Keratinocyte (primary cell): ENCODE measurements at regions not wholly inside any gene's neighbourhood (a gene's known extent, or its start where the extent isn't known, plus 50 kb on each side); places are given as distances from the start of the nearest gene placed in this dataset.

Experiments used
- DNase-seq: peaks from one replicate; pipeline ENCODE4 v3.0.0-alpha.2; 2011; ENCODE audit warnings: low read depth, missing footprints, low spot score
- FAIRE-seq: peaks from 2 replicates; lab custom pipeline; 2011; peaks lifted over from hg19 to GRCh38; lab: Jason Lieb, UNC
- H2AFZ ChIP-seq: 2 replicates; pipeline ENCODE4 v1.6.0; 2012; ENCODE audit warnings: low read length, control low read depth, inconsistent platforms; ENCODE audit not compliant: control insufficient read depth
- H3K27ac ChIP-seq: 2 replicates; pipeline ENCODE4 v1.5.1; 2011; ENCODE audit warnings: low read length; ENCODE audit not compliant: control insufficient read depth, insufficient read depth
- H3K27me3 ChIP-seq: 3 replicates; pipeline ENCODE4 v1.6.0; 2011; ENCODE audit warnings: low read length; ENCODE audit not compliant: control insufficient read depth, insufficient read depth; ENCODE audit errors: extremely low read depth
- H3K36me3 ChIP-seq, 2 experiments: 2 replicates in 1 of 2; 3 replicates in 1 of 2; pipeline ENCODE4 v1.5.1; 2011; ENCODE audit warnings: low read length in 2 of 2, mild to moderate bottlenecking in 1 of 2; ENCODE audit not compliant: control insufficient read depth in 2 of 2, insufficient read depth in 2 of 2; ENCODE audit errors: extremely low read depth in 1 of 2
- H3K4me1 ChIP-seq: 3 replicates; pipeline ENCODE4 v1.5.1; 2011; ENCODE audit warnings: low read length; ENCODE audit not compliant: control insufficient read depth, insufficient read depth; ENCODE audit errors: extremely low read depth
- H3K4me2 ChIP-seq: 3 replicates; pipeline ENCODE4 v1.6.0; 2011; ENCODE audit warnings: low read depth, low read length; ENCODE audit not compliant: control insufficient read depth, insufficient read depth; ENCODE audit errors: extremely low read depth
- H3K4me3 ChIP-seq, 3 experiments: fragments of 200-600 bp in 1 of 3; sonication (generic) in 1 of 3; 2 replicates in 2 of 3; 3 replicates in 1 of 3; pipeline ENCODE4 v1.5.1; 2011 to 2016; ENCODE audit warnings: low read length in 3 of 3, mild to moderate bottlenecking in 3 of 3, control low read depth in 2 of 3, inconsistent platforms in 1 of 3, low read depth in 1 of 3, mixed read lengths in 1 of 3, mixed run types in 1 of 3, moderate library complexity in 1 of 3; ENCODE audit not compliant: control insufficient read depth in 2 of 3, insufficient read depth in 2 of 3; ENCODE audit errors: extremely low read depth in 1 of 3
- H3K79me2 ChIP-seq: 2 replicates; pipeline ENCODE4 v1.6.0; 2012; ENCODE audit warnings: low read length; ENCODE audit not compliant: control insufficient read depth, insufficient read depth
- H3K9ac ChIP-seq: 3 replicates; pipeline ENCODE4 v1.6.0; 2011; ENCODE audit warnings: low read length; ENCODE audit not compliant: control insufficient read depth, insufficient read depth; ENCODE audit errors: extremely low read depth
- H3K9me1 ChIP-seq: 3 replicates; pipeline ENCODE4 v1.6.0; 2011; ENCODE audit warnings: low read length; ENCODE audit not compliant: control insufficient read depth, insufficient read depth; ENCODE audit errors: extremely low read depth
- H3K9me3 ChIP-seq: 2 replicates; pipeline ENCODE4 v1.5.1; 2012; ENCODE audit warnings: low read depth, low read length; ENCODE audit not compliant: control insufficient read depth
- H4K20me1 ChIP-seq: 3 replicates; pipeline ENCODE4 v1.6.0; 2011; ENCODE audit warnings: low read length; ENCODE audit not compliant: control insufficient read depth, insufficient read depth; ENCODE audit errors: extremely low read depth
- CTCF ChIP-seq, 3 experiments: IDR thresholded peaks in 1 of 3; conservative IDR thresholded peaks in 1 of 3; optimal IDR thresholded peaks in 1 of 3; 2 replicates in 2 of 3; 3 replicates in 1 of 3; pipeline versions ENCODE3 to v1.5.1; 2011; ENCODE audit warnings: low read length in 3 of 3, mild to moderate bottlenecking in 3 of 3, moderate library complexity in 2 of 3, control low read depth in 1 of 3, inconsistent platforms in 1 of 3; ENCODE audit not compliant: insufficient read depth in 2 of 3; ENCODE audit errors: extremely low read depth in 1 of 3
- EZH2 ChIP-seq: IDR thresholded peaks from one replicate; pipeline ENCODE4 v1.6.1; 2012; ENCODE audit warnings: inconsistent platforms, mild to moderate bottlenecking, low read length, moderate library complexity
- dilution Hi-C: fragments of 300-500 bp; cut with MboI; formaldehyde crosslinking; loops from one replicate; pipeline ENCODE4 v1.7.0; 2020; ENCODE audit warnings: low sequenced_read_pairs; ENCODE audit not compliant: extremely low pct_ligation_motif_present

DNA sequence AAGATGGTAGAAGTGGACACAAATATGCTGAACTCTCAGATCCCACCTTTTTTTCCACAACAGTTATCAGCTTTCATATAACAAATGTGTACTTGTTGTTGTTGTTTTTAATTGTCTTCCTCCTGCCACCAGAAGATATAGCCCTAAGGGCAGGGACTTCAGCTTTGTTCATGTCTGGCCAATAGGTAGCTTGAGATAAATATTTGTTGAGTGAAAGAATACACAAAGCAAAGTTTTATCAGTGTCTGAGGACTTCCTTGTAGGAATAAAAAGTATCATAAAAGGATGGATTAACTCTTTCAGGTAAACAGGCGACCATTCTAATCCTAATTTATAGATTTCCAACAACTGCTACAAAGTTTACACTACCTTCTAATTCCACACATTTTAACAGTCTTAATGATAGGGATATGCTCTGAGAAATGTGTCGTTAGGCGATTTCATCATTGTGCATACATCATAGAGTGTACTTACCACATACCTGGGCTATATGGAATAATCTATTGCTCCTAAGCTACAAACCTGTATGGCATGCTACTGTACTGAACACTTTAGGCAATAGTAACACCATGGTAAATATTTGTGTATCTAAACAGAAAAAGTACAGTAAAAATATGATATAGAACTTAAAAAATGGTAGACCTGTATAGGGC lies 186.1 kb downstream of the ATOH1 start:
- DNase-seq (no peak), FAIRE-seq (no peak)
- dilution Hi-C loops: no loop called here
- H4K20me1 ChIP-seq: no peaks in the 10 kb centered on the region
- no peaks in the 10 kb centered on the region for H3K79me2 ChIP-seq
- no peak for TF ChIP-seq CTCF (optimal IDR thresholded peaks at IDR 0.05 in 1 of 3, IDR thresholded peaks at IDR 0.05 in 1 of 3, conservative IDR thresholded peaks at IDR 0.05 in 1 of 3; ENCODE audit: extremely low read depth in 1 of 3, insufficient read depth in 2 of 3, low read length in 3 of 3)
- no peak for TF ChIP-seq EZH2
- H3K9me3 ChIP-seq: no peaks in the 10 kb centered on the region
- no peaks in the 10 kb centered on the region for H3K4me1 ChIP-seq
- H3K27me3 ChIP-seq: no peaks in the 10 kb centered on the region
- no peak overlapping the region for H3K27ac ChIP-seq
- H3K36me3 ChIP-seq: no peaks in the 10 kb centered on the region
- H2AFZ ChIP-seq: no peak overlapping the region
- H3K4me2 ChIP-seq: no peak overlapping the region
- H3K9me1 ChIP-seq: no peaks in the 10 kb centered on the region
- H3K9ac ChIP-seq: no peak overlapping the region
- H3K4me3 ChIP-seq: no peak overlapping the region

DNA sequence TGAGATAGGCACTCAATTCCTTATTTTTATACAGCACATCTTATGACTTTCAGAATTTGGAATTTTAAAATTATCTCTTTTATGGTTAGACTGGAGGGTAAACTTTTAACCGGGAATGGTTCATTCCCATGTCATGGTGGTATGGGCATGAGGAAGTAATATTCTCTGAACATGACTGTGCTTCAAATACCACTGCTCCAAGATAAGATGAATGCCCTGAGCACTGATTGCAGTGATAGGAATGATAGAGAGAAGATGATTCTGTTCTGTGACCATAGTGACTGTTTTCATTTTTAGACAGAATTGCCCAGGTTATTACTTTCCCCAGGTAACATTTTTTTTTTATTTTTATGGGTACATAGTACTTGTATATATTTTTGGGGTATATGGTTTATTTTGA lies 187.4 kb downstream of the ATOH1 start:
- H3K4me3 ChIP-seq: no peak overlapping the region
- H3K79me2 ChIP-seq: no peaks in the 10 kb centered on the region
- no peaks in the 10 kb centered on the region for H4K20me1 ChIP-seq
- no peak overlapping the region for H3K27ac ChIP-seq
- H3K4me1 ChIP-seq: no peaks in the 10 kb centered on the region
- TF ChIP-seq CTCF (optimal IDR thresholded peaks at IDR 0.05 in 1 of 3, IDR thresholded peaks at IDR 0.05 in 1 of 3, conservative IDR thresholded peaks at IDR 0.05 in 1 of 3; ENCODE audit: extremely low read depth in 1 of 3, insufficient read depth in 2 of 3, low read length in 3 of 3): no peak
- TF ChIP-seq EZH2: no peak
- FAIRE-seq: no peak
- H3K9me3 ChIP-seq: no peaks in the 10 kb centered on the region
- H3K4me2 ChIP-seq: no peak overlapping the region
- no peaks in the 10 kb centered on the region for H3K9me1 ChIP-seq
- no peak overlapping the region for H3K9ac ChIP-seq
- no peaks in the 10 kb centered on the region for H3K27me3 ChIP-seq
- no peak overlapping the region for H2AFZ ChIP-seq
- dilution Hi-C loops: no loop called here
- H3K36me3 ChIP-seq: no peaks in the 10 kb centered on the region
- DNase-seq: no peak
